ENCODE measurements at regions not wholly inside any gene's neighbourhood (a gene's known extent, or its start where the extent isn't known, plus 50 kb on each side); places are given as distances from the start of the nearest gene placed in this dataset.

DNA sequence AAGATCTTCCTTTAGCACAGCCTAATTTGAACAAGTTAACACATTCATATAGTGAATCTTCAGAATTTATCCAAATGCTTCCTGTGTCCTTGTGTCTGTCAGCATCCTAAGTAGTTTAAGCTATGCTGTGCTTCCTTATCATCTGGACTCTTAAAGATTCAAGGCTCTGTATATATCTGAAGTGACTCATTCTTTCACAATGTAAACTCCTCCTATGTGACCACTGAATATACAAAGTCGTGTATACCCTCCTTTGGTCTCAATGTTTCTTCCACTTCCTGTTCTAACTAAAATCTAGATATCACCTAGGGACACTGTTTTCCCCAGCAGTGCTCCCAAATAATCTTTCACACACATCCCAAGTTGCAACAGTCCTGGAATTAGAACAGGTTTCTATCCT lies 935.7 kb upstream of the NUDT12 start:
- no peaks in the 10 kb centered on the region for H3K36me3 ChIP-seq (ENCODE audit: control insufficient read depth, insufficient read depth, low read length)
- H3K4me1 ChIP-seq (ENCODE audit: control insufficient read depth, insufficient read depth, low read length) = no peaks in the 10 kb centered on the region
- Mint-ChIP-seq H3K27me3 (ENCODE audit: insufficient read depth) (no peaks in the 10 kb centered on the region), H3K27ac (no peak overlapping the region), H3K4me1 (peaks cover 2% of the 10 kb centered on the region), H3K36me3 (ENCODE audit: low read depth) (no peaks in the 10 kb centered on the region), H3K4me3 (no peak overlapping the region), H3K9me3 (no peaks in the 10 kb centered on the region)
- H3K9ac ChIP-seq (ENCODE audit: extremely low read depth, low read length, poor library complexity, severe bottlenecking) = no peak overlapping the region
- H3K4me3 ChIP-seq (ENCODE audit: low read length) = no peak overlapping the region
- TF ChIP-seq CTCF (conservative IDR thresholded peaks at IDR 0.05) = no peak
- 75% methylated on average over 1 of the region's 1 CpG for WGBS, 2 experiments (ENCODE audit: insufficient coverage in 1 of 2, insufficient read length in 1 of 2)
- H3K27me3 ChIP-seq (ENCODE audit: control insufficient read depth, insufficient read depth, low read length, poor library complexity, severe bottlenecking) = no peaks in the 10 kb centered on the region
- H3K27ac ChIP-seq (ENCODE audit: low read depth, low read length) = no peak overlapping the region
- H3K9me3 ChIP-seq (ENCODE audit: control insufficient read depth, low read length) = no peaks in the 10 kb centered on the region
- no peak for DNase-seq

DNA sequence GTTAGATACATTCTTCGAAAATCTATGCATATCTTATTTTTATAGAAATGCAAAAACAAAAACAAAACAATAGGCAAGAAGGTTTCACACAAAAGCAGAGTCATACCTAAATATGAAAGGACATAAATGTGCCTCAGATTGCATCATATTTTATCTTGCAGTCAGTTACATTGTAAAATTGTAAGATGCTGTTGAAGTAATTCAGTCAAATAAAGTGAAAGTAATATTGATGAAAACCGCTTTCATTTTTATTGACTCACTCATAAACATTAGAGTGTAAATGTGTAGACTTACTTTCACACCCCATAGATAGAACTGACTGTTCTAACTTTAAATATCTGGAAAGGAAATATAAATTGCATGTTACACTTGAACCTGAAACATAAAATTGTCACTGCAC lies 931.5 kb upstream of the NUDT12 start:
- H3K4me3 Mint-ChIP-seq = no peak overlapping the region
- no peaks in the 10 kb centered on the region for H3K36me3 ChIP-seq (ENCODE audit: control insufficient read depth, insufficient read depth, low read length)
- H3K36me3 Mint-ChIP-seq (ENCODE audit: low read depth) = no peaks in the 10 kb centered on the region
- H3K4me3 ChIP-seq (ENCODE audit: low read length) = no peak overlapping the region
- WGBS, 2 experiments (ENCODE audit: insufficient coverage in 1 of 2, insufficient read length in 1 of 2) = 86% methylated on average over 1 of the region's 2 CpGs; no CpG with 5 or more reads in 1 of the 2 experiments
- no peaks in the 10 kb centered on the region for H3K27me3 ChIP-seq (ENCODE audit: control insufficient read depth, insufficient read depth, low read length, poor library complexity, severe bottlenecking)
- no peak overlapping the region for H3K27ac ChIP-seq (ENCODE audit: low read depth, low read length)
- no peaks in the 10 kb centered on the region for H3K9me3 ChIP-seq (ENCODE audit: control insufficient read depth, low read length)
- H3K9me3 Mint-ChIP-seq = no peaks in the 10 kb centered on the region
- no peaks in the 10 kb centered on the region for H3K27me3 Mint-ChIP-seq (ENCODE audit: insufficient read depth)
- no peak overlapping the region for H3K27ac Mint-ChIP-seq
- H3K9ac ChIP-seq (ENCODE audit: extremely low read depth, low read length, poor library complexity, severe bottlenecking) = no peak overlapping the region
- H3K4me1 Mint-ChIP-seq = peaks cover 2% of the 10 kb centered on the region
- no peak for TF ChIP-seq CTCF (conservative IDR thresholded peaks at IDR 0.05)
- no peak for DNase-seq
- H3K4me1 ChIP-seq (ENCODE audit: control insufficient read depth, insufficient read depth, low read length) = no peaks in the 10 kb centered on the region

GRCh38 chr5:104472811-104473210 lies 910.2 kb upstream of the NUDT12 start:
- peaks cover 3% of the 10 kb centered on the region for H3K4me1 Mint-ChIP-seq
- 92% methylated on average over 3 of the region's 3 CpGs; no CpG with 5 or more reads in 1 of the 2 experiments for WGBS, 2 experiments (ENCODE audit: insufficient coverage in 1 of 2, insufficient read length in 1 of 2)
- no peaks in the 10 kb centered on the region for H3K36me3 ChIP-seq (ENCODE audit: control insufficient read depth, insufficient read depth, low read length)
- H3K36me3 Mint-ChIP-seq (ENCODE audit: low read depth) = peaks cover 3% of the 10 kb centered on the region
- no peaks in the 10 kb centered on the region for H3K27me3 Mint-ChIP-seq (ENCODE audit: insufficient read depth)
- H3K27ac Mint-ChIP-seq = no peak overlapping the region
- TF ChIP-seq CTCF (conservative IDR thresholded peaks at IDR 0.05) = no peak
- H3K4me3 Mint-ChIP-seq = no peak overlapping the region
- H3K9ac ChIP-seq (ENCODE audit: extremely low read depth, low read length, poor library complexity, severe bottlenecking) = no peak overlapping the region
- no peak overlapping the region for H3K27ac ChIP-seq (ENCODE audit: low read depth, low read length)
- H3K27me3 ChIP-seq (ENCODE audit: control insufficient read depth, insufficient read depth, low read length, poor library complexity, severe bottlenecking) = no peaks in the 10 kb centered on the region
- DNase-seq = no peak
- H3K9me3 Mint-ChIP-seq = peaks cover 10% of the 10 kb centered on the region
- H3K9me3 ChIP-seq (ENCODE audit: control insufficient read depth, low read length) = peaks cover 19% of the 10 kb centered on the region
- H3K4me1 ChIP-seq (ENCODE audit: control insufficient read depth, insufficient read depth, low read length) = no peaks in the 10 kb centered on the region
- H3K4me3 ChIP-seq (ENCODE audit: low read length) = no peak overlapping the region

Data from endodermal cell (in vitro differentiated cells).